Ascending aorta (tissue), 2 donors: ENCODE measurements at regions not wholly inside any gene's neighbourhood (a gene's known extent, or its start where the extent isn't known, plus 50 kb on each side); places are given as distances from the start of the nearest gene placed in this dataset.
A peak's percentile ranks its signal among the peaks of the same experiment; 100 is the strongest.

Source experiments
- DNase-seq, 2 donors: peaks; one replicate each; pipeline ENCODE4 v3.0.0-alpha.2; 2019; ENCODE audit warnings: low spot score in 2 of 2
- H3K27ac ChIP-seq, 2 donors: fragments of 200-600 bp; sonication (generic); one replicate each; pipeline ENCODE4 v1.5.1; 2016 to 2017; ENCODE audit warnings: mild to moderate bottlenecking in 1 of 2
- H3K27me3 ChIP-seq: fragments of 200-600 bp; sonication (generic); one replicate; pipeline ENCODE4 v1.5.1; 2017
- H3K36me3 ChIP-seq, 2 donors: fragments of 200-600 bp; sonication (generic); one replicate each; pipeline ENCODE4 v1.5.1; 2016
- H3K4me1 ChIP-seq, 2 donors: fragments of 200-600 bp; sonication (generic); one replicate each; pipeline ENCODE4 v1.5.1; 2016 to 2017; ENCODE audit warnings: mild to moderate bottlenecking in 1 of 2
- H3K4me3 ChIP-seq, 2 donors: fragments of 200-600 bp; sonication (generic); one replicate each; pipeline ENCODE4 v1.5.1; 2016 to 2017; ENCODE audit warnings: mild to moderate bottlenecking in 1 of 2
- H3K9me3 ChIP-seq, 2 donors: fragments of 200-600 bp; sonication (generic); one replicate each; pipeline ENCODE4 v1.5.1; 2016
- CTCF ChIP-seq, 3 experiments: fragments of 200-600 bp in 2 of 3; fragments of 450-650 bp in 1 of 3; sonication (generic) in 2 of 3; IDR thresholded peaks; one replicate each; pipeline ENCODE4 v1.5.1; 2016 to 2019; ENCODE audit warnings: antibody characterized with exemption in 3 of 3, mild to moderate bottlenecking in 1 of 3, moderate library complexity in 1 of 3
- intact Hi-C: fragments of 100-400 bp; cut with DNase I; formaldehyde crosslinking; loops from one replicate; pipeline ENCODE4 v1.15.1; 2023

GRCh38 chrX:79080141-79080540 lies 64.3 kb upstream of the GPR174 start:
- no peak for TF ChIP-seq CTCF (IDR thresholded peaks at IDR 0.05)
- H3K4me1 ChIP-seq, result no peaks in the 10 kb centered on the region
- intact Hi-C loops, result loop anchor here (5.0 kb wide), 1 partner anchor 523 kb away; no protein-coding TSS in a partner anchor
- H3K4me3 ChIP-seq, result no peak overlapping the region
- no peak overlapping the region for H3K27ac ChIP-seq
- no peak for DNase-seq
- no peaks in the 10 kb centered on the region for H3K36me3 ChIP-seq
- no peaks in the 10 kb centered on the region for H3K9me3 ChIP-seq
- no peaks in the 10 kb centered on the region for H3K27me3 ChIP-seq

GRCh38 chrX:79081895-79082512 lies 62.5 kb upstream of the GPR174 start:
- no peaks in the 10 kb centered on the region for H3K27me3 ChIP-seq
- intact Hi-C loops, result loop anchor here (5.0 kb wide), 1 partner anchor 525 kb away; no protein-coding TSS in a partner anchor
- peak; percentile 23 to 62 (median 59) for TF ChIP-seq CTCF (IDR thresholded peaks at IDR 0.05)
- H3K4me1 ChIP-seq, result no peaks in the 10 kb centered on the region
- no peak overlapping the region for H3K4me3 ChIP-seq
- H3K9me3 ChIP-seq, result no peaks in the 10 kb centered on the region
- no peak for DNase-seq
- H3K36me3 ChIP-seq, result no peaks in the 10 kb centered on the region
- no peak overlapping the region for H3K27ac ChIP-seq

- Histone ChIP-seq H3K4me3 (no peak overlapping the region), H3K4me1 (no peaks in the 10 kb centered on the region), H3K27ac (no peak overlapping the region), H3K36me3 (no peaks in the 10 kb centered on the region), H3K27me3 (no peaks in the 10 kb centered on the region), H3K9me3 (no peaks in the 10 kb centered on the region)
- DNase-seq, result no peak
- no peak for TF ChIP-seq CTCF (IDR thresholded peaks at IDR 0.05)
- intact Hi-C loops, result loop anchor here (5.0 kb wide), 1 partner anchor 526 kb away; no protein-coding TSS in a partner anchor
Observed at GRCh38 chrX:79082899-79083298, 61.6 kb upstream of the GPR174 start.

- Histone ChIP-seq H3K27ac (no peak overlapping the region), H3K4me3 (no peak overlapping the region), H3K4me1 (no peaks in the 10 kb centered on the region), H3K36me3 (no peaks in the 10 kb centered on the region), H3K27me3 (no peaks in the 10 kb centered on the region), H3K9me3 (no peaks in the 10 kb centered on the region)
- intact Hi-C loops, result loop anchor here (5.0 kb wide), 1 partner anchor 528 kb away; no protein-coding TSS in a partner anchor
- no peak for DNase-seq
- TF ChIP-seq CTCF (IDR thresholded peaks at IDR 0.05), result no peak
Observed at GRCh38 chrX:79084923-79085322, 59.6 kb upstream of the GPR174 start.

GRCh38 chrX:79089896-79090584 lies 54.4 kb upstream of the GPR174 start:
- H3K4me1 ChIP-seq, result no peaks in the 10 kb centered on the region
- no peak for DNase-seq
- no peak overlapping the region for H3K4me3 ChIP-seq
- H3K27me3 ChIP-seq, result no peaks in the 10 kb centered on the region
- H3K27ac ChIP-seq, result no peak overlapping the region
- H3K9me3 ChIP-seq, result no peaks in the 10 kb centered on the region
- no peaks in the 10 kb centered on the region for H3K36me3 ChIP-seq
- no peak for TF ChIP-seq CTCF (IDR thresholded peaks at IDR 0.05)
- intact Hi-C loops, result no loop called here
